ENCODE measurements at regions not wholly inside any gene's neighbourhood (a gene's known extent, or its start where the extent isn't known, plus 50 kb on each side); places are given as distances from the start of the nearest gene placed in this dataset.
"Not testable (repeated sequence)": the region's sequence is repeated elsewhere in the genome, so short reads cannot be mapped to it uniquely, and the experiment has no call there.

GRCh38 chr21:6493957-6494356, 4027.4 kb upstream of the TPTE start:
- not testable (repeated sequence) for H3K27ac ChIP-seq (ENCODE audit: low read length); H3K27me3 ChIP-seq (ENCODE audit: control insufficient read depth, insufficient read depth, low read length); H3K36me3 ChIP-seq (ENCODE audit: control insufficient read depth, low read depth, low read length); H3K4me1 ChIP-seq (ENCODE audit: control insufficient read depth, low read depth, low read length); H3K9me3 ChIP-seq (ENCODE audit: control insufficient read depth, low read depth, low read length); H3K9ac ChIP-seq (ENCODE audit: low read length); H3K4me3 ChIP-seq (ENCODE audit: low read length)

GRCh38 chr21:6496356-6496755, 4025.0 kb upstream of the TPTE start:
- H3K36me3 ChIP-seq (ENCODE audit: control insufficient read depth, low read depth, low read length); H3K9me3 ChIP-seq (ENCODE audit: control insufficient read depth, low read depth, low read length); H3K4me1 ChIP-seq (ENCODE audit: control insufficient read depth, low read depth, low read length); H3K4me3 ChIP-seq (ENCODE audit: low read length); H3K9ac ChIP-seq (ENCODE audit: low read length); H3K27me3 ChIP-seq (ENCODE audit: control insufficient read depth, insufficient read depth, low read length); H3K27ac ChIP-seq (ENCODE audit: low read length): not testable (repeated sequence)

- peak overlapping the region; percentile 42 for H3K4me3 ChIP-seq (ENCODE audit: low read length)
- H3K9me3 ChIP-seq (ENCODE audit: control insufficient read depth, low read depth, low read length); H3K4me1 ChIP-seq (ENCODE audit: control insufficient read depth, low read depth, low read length); H3K9ac ChIP-seq (ENCODE audit: low read length); H3K27ac ChIP-seq (ENCODE audit: low read length); H3K27me3 ChIP-seq (ENCODE audit: control insufficient read depth, insufficient read depth, low read length); H3K36me3 ChIP-seq (ENCODE audit: control insufficient read depth, low read depth, low read length): not testable (repeated sequence)
Observed at GRCh38 chr21:6498716-6499115, 4022.7 kb upstream of the TPTE start.

GRCh38 chr21:6499128-6499826, 4022.1 kb upstream of the TPTE start:
- not testable (repeated sequence) for H3K4me1 ChIP-seq (ENCODE audit: control insufficient read depth, low read depth, low read length); H3K27ac ChIP-seq (ENCODE audit: low read length); H3K27me3 ChIP-seq (ENCODE audit: control insufficient read depth, insufficient read depth, low read length); H3K4me3 ChIP-seq (ENCODE audit: low read length); H3K36me3 ChIP-seq (ENCODE audit: control insufficient read depth, low read depth, low read length); H3K9ac ChIP-seq (ENCODE audit: low read length); H3K9me3 ChIP-seq (ENCODE audit: control insufficient read depth, low read depth, low read length)

GRCh38 chr21:6499866-6500265, 4021.5 kb upstream of the TPTE start:
- not testable (repeated sequence) for H3K4me3 ChIP-seq (ENCODE audit: low read length); H3K27ac ChIP-seq (ENCODE audit: low read length); H3K9me3 ChIP-seq (ENCODE audit: control insufficient read depth, low read depth, low read length); H3K36me3 ChIP-seq (ENCODE audit: control insufficient read depth, low read depth, low read length); H3K9ac ChIP-seq (ENCODE audit: low read length); H3K4me1 ChIP-seq (ENCODE audit: control insufficient read depth, low read depth, low read length); H3K27me3 ChIP-seq (ENCODE audit: control insufficient read depth, insufficient read depth, low read length)

GRCh38 chr21:6500681-6501080, 4020.7 kb upstream of the TPTE start:
- H3K27me3 ChIP-seq (ENCODE audit: control insufficient read depth, insufficient read depth, low read length); H3K9me3 ChIP-seq (ENCODE audit: control insufficient read depth, low read depth, low read length); H3K4me1 ChIP-seq (ENCODE audit: control insufficient read depth, low read depth, low read length); H3K36me3 ChIP-seq (ENCODE audit: control insufficient read depth, low read depth, low read length); H3K27ac ChIP-seq (ENCODE audit: low read length); H3K4me3 ChIP-seq (ENCODE audit: low read length); H3K9ac ChIP-seq (ENCODE audit: low read length): not testable (repeated sequence)

- H3K9me3 ChIP-seq (ENCODE audit: control insufficient read depth, low read depth, low read length); H3K9ac ChIP-seq (ENCODE audit: low read length); H3K27ac ChIP-seq (ENCODE audit: low read length); H3K27me3 ChIP-seq (ENCODE audit: control insufficient read depth, insufficient read depth, low read length); H3K4me3 ChIP-seq (ENCODE audit: low read length); H3K36me3 ChIP-seq (ENCODE audit: control insufficient read depth, low read depth, low read length); H3K4me1 ChIP-seq (ENCODE audit: control insufficient read depth, low read depth, low read length): not testable (repeated sequence)
Observed at GRCh38 chr21:6506167-6506894, 4015.1 kb upstream of the TPTE start.

- H3K4me3 ChIP-seq (ENCODE audit: low read length); H3K27me3 ChIP-seq (ENCODE audit: control insufficient read depth, insufficient read depth, low read length); H3K36me3 ChIP-seq (ENCODE audit: control insufficient read depth, low read depth, low read length); H3K9me3 ChIP-seq (ENCODE audit: control insufficient read depth, low read depth, low read length); H3K9ac ChIP-seq (ENCODE audit: low read length); H3K27ac ChIP-seq (ENCODE audit: low read length); H3K4me1 ChIP-seq (ENCODE audit: control insufficient read depth, low read depth, low read length): not testable (repeated sequence)
Observed at GRCh38 chr21:6507632-6508031, 4013.8 kb upstream of the TPTE start.

- H3K27me3 ChIP-seq (ENCODE audit: control insufficient read depth, insufficient read depth, low read length); H3K27ac ChIP-seq (ENCODE audit: low read length); H3K9me3 ChIP-seq (ENCODE audit: control insufficient read depth, low read depth, low read length); H3K36me3 ChIP-seq (ENCODE audit: control insufficient read depth, low read depth, low read length); H3K4me1 ChIP-seq (ENCODE audit: control insufficient read depth, low read depth, low read length); H3K4me3 ChIP-seq (ENCODE audit: low read length); H3K9ac ChIP-seq (ENCODE audit: low read length): not testable (repeated sequence)
Observed at GRCh38 chr21:6521777-6522176, 3999.6 kb upstream of the TPTE start.

- not testable (repeated sequence) for H3K9me3 ChIP-seq (ENCODE audit: control insufficient read depth, low read depth, low read length); H3K36me3 ChIP-seq (ENCODE audit: control insufficient read depth, low read depth, low read length); H3K4me1 ChIP-seq (ENCODE audit: control insufficient read depth, low read depth, low read length); H3K9ac ChIP-seq (ENCODE audit: low read length); H3K27ac ChIP-seq (ENCODE audit: low read length); H3K27me3 ChIP-seq (ENCODE audit: control insufficient read depth, insufficient read depth, low read length); H3K4me3 ChIP-seq (ENCODE audit: low read length)
Observed at GRCh38 chr21:6526213-6526612, 3995.2 kb upstream of the TPTE start.

- H3K4me1 ChIP-seq (ENCODE audit: control insufficient read depth, low read depth, low read length); H3K27ac ChIP-seq (ENCODE audit: low read length); H3K36me3 ChIP-seq (ENCODE audit: control insufficient read depth, low read depth, low read length); H3K9ac ChIP-seq (ENCODE audit: low read length); H3K27me3 ChIP-seq (ENCODE audit: control insufficient read depth, insufficient read depth, low read length); H3K4me3 ChIP-seq (ENCODE audit: low read length); H3K9me3 ChIP-seq (ENCODE audit: control insufficient read depth, low read depth, low read length): not testable (repeated sequence)
Observed at GRCh38 chr21:6530655-6531054, 3990.7 kb upstream of the TPTE start.

- not testable (repeated sequence) for H3K27ac ChIP-seq (ENCODE audit: low read length); H3K9ac ChIP-seq (ENCODE audit: low read length); H3K4me3 ChIP-seq (ENCODE audit: low read length); H3K4me1 ChIP-seq (ENCODE audit: control insufficient read depth, low read depth, low read length); H3K9me3 ChIP-seq (ENCODE audit: control insufficient read depth, low read depth, low read length); H3K36me3 ChIP-seq (ENCODE audit: control insufficient read depth, low read depth, low read length); H3K27me3 ChIP-seq (ENCODE audit: control insufficient read depth, insufficient read depth, low read length)
Observed at GRCh38 chr21:6533261-6533660, 3988.1 kb upstream of the TPTE start.
